A673 (cell line): ENCODE measurements at regions not wholly inside any gene's neighbourhood (a gene's known extent, or its start where the extent isn't known, plus 50 kb on each side); places are given as distances from the start of the nearest gene placed in this dataset.

Experiments used
- BruUV-seq: library from RNA; stranded (reverse); fragments of 400-500 nt; replicated peaks from 2 replicates; lab custom pipeline; 2021; lab: Mats Ljungman, UMichigan
- CTCF ChIA-PET: fragments of 300-600 bp; sonication (Branson Sonifier 250); formaldehyde crosslinking; loops from one replicate; lab custom pipeline; 2022; ENCODE audit warnings: antibody characterized with exemption; lab: Charles Lee
- POLR2A ChIA-PET: fragments of 300-600 bp; sonication (Branson Sonifier 250); formaldehyde crosslinking; loops from one replicate; lab custom pipeline; 2022; ENCODE audit warnings: antibody characterized with exemption; ENCODE audit not compliant: low non-redundant PET; lab: Charles Lee
- DNase-seq: peaks from one replicate; pipeline ENCODE4 v3.0.0-alpha.2; 2015; ENCODE audit warnings: low spot score
- H3K27ac ChIP-seq: fragments of 200-600 bp; sonication (generic); 2 replicates; pipeline ENCODE4 v1.5.1; 2016; ENCODE audit warnings: mixed run types, low read depth, mild to moderate bottlenecking, mixed read lengths, antibody characterized with exemption, low read length; ENCODE audit not compliant: poor library complexity, severe bottlenecking
- H3K27me3 ChIP-seq: fragments of 200-600 bp; sonication (generic); replicated peaks from 2 replicates; pipeline ENCODE4 v1.6.1; 2017; ENCODE audit warnings: mixed run types, low read depth, mild to moderate bottlenecking, mixed read lengths, antibody characterized with exemption, low read length; ENCODE audit not compliant: insufficient read depth, poor library complexity
- H3K36me3 ChIP-seq: fragments of 200-600 bp; sonication (generic); 2 replicates; pipeline ENCODE4 v1.6.1; 2016; ENCODE audit warnings: mixed run types, mild to moderate bottlenecking, mixed read lengths, antibody characterized with exemption, low read length; ENCODE audit not compliant: insufficient read depth, poor library complexity, severe bottlenecking
- H3K4me1 ChIP-seq: fragments of 200-600 bp; sonication (generic); 2 replicates; pipeline ENCODE4 v1.6.1; 2017; ENCODE audit warnings: mixed run types, mild to moderate bottlenecking, mixed read lengths, antibody characterized with exemption, low read length; ENCODE audit not compliant: insufficient read depth, poor library complexity, severe bottlenecking
- H3K4me3 ChIP-seq: fragments of 200-600 bp; sonication (generic); 2 replicates; pipeline ENCODE4 v1.5.1; 2016; ENCODE audit warnings: low read depth, mixed run types, mild to moderate bottlenecking, mixed read lengths, low read length; ENCODE audit not compliant: poor library complexity, severe bottlenecking
- H3K9me3 ChIP-seq: fragments of 200-600 bp; sonication (generic); 2 replicates; pipeline ENCODE4 v1.6.1; 2016; ENCODE audit warnings: mixed run types, low read depth, mild to moderate bottlenecking, mixed read lengths, antibody characterized with exemption, low read length; ENCODE audit not compliant: poor library complexity, severe bottlenecking
- EZH2 ChIP-seq: fragments of 200-600 bp; sonication (generic); IDR thresholded peaks from 2 replicates; pipeline ENCODE4 v1.6.1; 2017; ENCODE audit warnings: borderline replicate concordance, low read depth, mild to moderate bottlenecking, mixed read lengths, antibody characterized with exemption, low read length; ENCODE audit not compliant: poor library complexity, severe bottlenecking
- intact Hi-C: fragments of 100-400 bp; cut with micrococcal nuclease; formaldehyde crosslinking; loops from one replicate; pipeline ENCODE4 v1.10.0; 2022; ENCODE audit not compliant: unreplicated experiment
- TF ChIP-seq, protein P1 (sequence below): fragments of 300-800, 200-600 bp; sonication (generic); conservative IDR thresholded peaks from 2 replicates; pipeline ENCODE4 v1.5.1; 2017; ENCODE audit warnings: low read depth, mild to moderate bottlenecking, antibody characterized with exemption, low read length, moderate library complexity, mixed read lengths

DNA sequence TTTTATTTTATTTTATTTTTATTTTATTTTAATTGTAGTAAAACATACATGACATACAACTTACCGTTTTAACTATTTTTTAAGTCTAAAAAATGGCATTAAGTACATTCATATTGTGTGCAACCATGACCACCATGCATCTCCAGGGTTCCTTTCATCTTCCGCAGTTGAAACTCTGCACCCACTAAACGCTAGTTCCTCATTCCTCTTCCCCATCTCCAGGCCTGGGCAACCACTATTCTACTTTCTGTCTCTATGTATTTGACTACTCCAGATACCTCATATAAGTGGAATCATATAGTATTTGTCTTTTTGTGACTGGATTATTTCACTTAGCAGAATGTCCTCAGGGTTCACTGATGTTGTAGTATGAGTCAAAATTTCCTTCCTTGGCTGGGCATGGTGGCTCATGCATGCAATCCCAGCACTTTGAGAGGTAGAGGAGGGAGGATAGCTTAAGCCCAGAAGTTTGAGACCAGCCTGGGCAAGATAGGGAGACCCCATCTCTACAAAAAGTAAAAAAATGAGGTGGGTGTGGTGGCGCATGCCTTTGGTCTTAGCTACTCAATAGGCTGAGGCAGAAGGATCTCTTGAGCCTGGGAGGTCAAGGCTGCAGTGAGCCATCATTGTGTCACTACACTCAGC is 55.7 kb upstream of the ZNF507 start:
- Histone ChIP-seq H3K9me3 (no peaks in the 10 kb centered on the region), H3K27me3 (no peaks in the 10 kb centered on the region), H3K4me3 (no peak overlapping the region), H3K36me3 (no peaks in the 10 kb centered on the region), H3K27ac (no peak overlapping the region), H3K4me1 (peaks cover 3% of the 10 kb centered on the region)
- ChIA-PET CTCF (interaction anchor here (0.6 kb wide), 1 partner anchor 9 kb away, joined by 3 read pairs; no protein-coding TSS in a partner anchor), POLR2A (no interaction called here)
- no peak for DNase-seq
- TF ChIP-seq, protein P1, sequence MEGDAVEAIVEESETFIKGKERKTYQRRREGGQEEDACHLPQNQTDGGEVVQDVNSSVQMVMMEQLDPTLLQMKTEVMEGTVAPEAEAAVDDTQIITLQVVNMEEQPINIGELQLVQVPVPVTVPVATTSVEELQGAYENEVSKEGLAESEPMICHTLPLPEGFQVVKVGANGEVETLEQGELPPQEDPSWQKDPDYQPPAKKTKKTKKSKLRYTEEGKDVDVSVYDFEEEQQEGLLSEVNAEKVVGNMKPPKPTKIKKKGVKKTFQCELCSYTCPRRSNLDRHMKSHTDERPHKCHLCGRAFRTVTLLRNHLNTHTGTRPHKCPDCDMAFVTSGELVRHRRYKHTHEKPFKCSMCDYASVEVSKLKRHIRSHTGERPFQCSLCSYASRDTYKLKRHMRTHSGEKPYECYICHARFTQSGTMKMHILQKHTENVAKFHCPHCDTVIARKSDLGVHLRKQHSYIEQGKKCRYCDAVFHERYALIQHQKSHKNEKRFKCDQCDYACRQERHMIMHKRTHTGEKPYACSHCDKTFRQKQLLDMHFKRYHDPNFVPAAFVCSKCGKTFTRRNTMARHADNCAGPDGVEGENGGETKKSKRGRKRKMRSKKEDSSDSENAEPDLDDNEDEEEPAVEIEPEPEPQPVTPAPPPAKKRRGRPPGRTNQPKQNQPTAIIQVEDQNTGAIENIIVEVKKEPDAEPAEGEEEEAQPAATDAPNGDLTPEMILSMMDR = no peak
- TF ChIP-seq EZH2 = no peak
- no TSS peak for BruUV-seq
- intact Hi-C loops = loop anchor here (5.0 kb wide), 1 partner anchor 283 kb away; no protein-coding TSS in a partner anchor

DNA sequence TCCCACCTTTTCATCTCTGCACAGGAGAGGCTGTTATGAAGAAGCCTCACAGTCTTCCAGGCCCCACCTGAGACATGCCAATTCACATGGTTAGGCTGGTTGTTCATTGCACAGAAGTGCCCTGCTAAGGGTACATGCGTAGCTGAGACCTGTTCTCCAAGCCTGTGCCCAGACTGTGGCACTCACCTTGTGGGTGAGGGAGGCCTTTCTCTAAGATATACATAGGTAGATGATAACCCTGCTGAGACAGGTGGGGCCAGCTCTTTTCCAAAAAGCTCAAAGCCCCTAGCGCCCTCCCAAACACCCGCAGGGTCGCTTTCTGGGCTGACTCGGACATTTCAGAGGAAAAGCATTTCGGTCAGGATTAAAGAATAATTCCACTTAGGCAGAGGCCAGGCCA is 53.5 kb upstream of the ZNF507 start:
- POLR2A ChIA-PET = interaction anchor here (0.7 kb wide), 1 partner anchor 1533 kb away, joined by 8 read pairs; no protein-coding TSS in a partner anchor
- no peaks in the 10 kb centered on the region for H3K27me3 ChIP-seq
- BruUV-seq = no TSS peak
- intact Hi-C loops = no loop called here
- no peak overlapping the region for H3K27ac ChIP-seq
- H3K9me3 ChIP-seq = no peaks in the 10 kb centered on the region
- H3K36me3 ChIP-seq = no peaks in the 10 kb centered on the region
- no peak for TF ChIP-seq EZH2
- TF ChIP-seq, protein P1 = no peak
- no peak for DNase-seq
- no peak overlapping the region for H3K4me3 ChIP-seq
- H3K4me1 ChIP-seq = peaks cover 3% of the 10 kb centered on the region
- CTCF ChIA-PET = no interaction called here

DNA sequence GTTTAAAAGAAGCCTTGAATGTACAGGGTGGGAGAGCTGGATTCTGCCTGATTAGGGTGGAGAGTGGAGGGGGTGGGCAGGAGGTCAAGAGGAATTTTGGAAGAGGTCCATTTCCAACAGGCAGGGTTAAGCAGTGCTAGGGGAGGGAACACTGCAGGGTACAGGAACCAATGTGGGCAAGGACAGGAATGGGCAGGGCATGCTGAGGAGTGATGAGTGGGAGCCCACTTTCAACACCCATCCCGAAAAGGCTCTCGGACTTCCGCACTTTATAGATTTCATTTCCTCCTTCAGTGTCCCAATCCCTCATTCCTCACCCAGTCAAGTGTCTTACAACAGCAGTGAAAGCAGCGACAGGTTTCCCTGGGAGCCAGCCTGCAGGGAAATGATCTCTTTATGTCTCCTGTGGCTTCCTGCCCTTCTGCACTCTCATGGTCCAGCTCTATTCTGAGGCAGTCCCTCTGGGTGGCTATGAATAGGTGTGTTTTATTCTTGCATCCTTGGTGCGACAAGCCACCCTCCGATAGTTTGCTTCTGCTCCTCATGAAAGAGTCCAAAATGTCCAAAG is 50.5 kb upstream of the ZNF507 start:
- Histone ChIP-seq H3K27ac (no peak overlapping the region), H3K4me3 (no peak overlapping the region), H3K36me3 (no peaks in the 10 kb centered on the region), H3K4me1 (no peaks in the 10 kb centered on the region), H3K9me3 (no peaks in the 10 kb centered on the region), H3K27me3 (no peaks in the 10 kb centered on the region)
- no TSS peak for BruUV-seq
- TF ChIP-seq, protein P1 = no peak
- TF ChIP-seq EZH2 = no peak
- POLR2A ChIA-PET = no interaction called here
- DNase-seq = no peak
- intact Hi-C loops = no loop called here
- CTCF ChIA-PET = no interaction called here
